PC-3 (cell line): ENCODE measurements at regions not wholly inside any gene's neighbourhood (a gene's known extent, or its start where the extent isn't known, plus 50 kb on each side); places are given as distances from the start of the nearest gene placed in this dataset.

ENCODE experiments used
- ATAC-seq: fragments of 200-7000 bp; cut with Tn5 transposase; 2 replicates; pipeline ENCODE4 v1.9.1; 2020; ENCODE audit warnings: mild to moderate bottlenecking, moderate library complexity
- BruUV-seq: library from RNA; stranded (reverse); fragments of 400-500 nt; replicated peaks from 2 replicates; lab custom pipeline; 2021; lab: Mats Ljungman, UMichigan
- CTCF ChIA-PET: fragments of 300-600 bp; sonication (Branson Sonifier 250); formaldehyde crosslinking; loops from one replicate; lab custom pipeline; 2022; ENCODE audit warnings: antibody characterized with exemption; lab: Charles Lee
- POLR2A ChIA-PET: fragments of 300-600 bp; sonication (Branson Sonifier 250); formaldehyde crosslinking; loops from one replicate; lab custom pipeline; 2022; ENCODE audit warnings: antibody characterized with exemption; ENCODE audit not compliant: unreplicated experiment; lab: Charles Lee
- DNase-seq: peaks from one replicate; pipeline ENCODE4 v3.0.0-alpha.2; 2015
- H2AFZ ChIP-seq: fragments of 300-600 bp; sonication (generic); 2 replicates; pipeline ENCODE4 v1.6.0; 2016; ENCODE audit warnings: antibody characterized with exemption, low read length
- H3F3A ChIP-seq: fragments of 300-600 bp; sonication (generic); one replicate; pipeline ENCODE4 v1.6.0; 2017; ENCODE audit warnings: antibody characterized with exemption, low read length, control low read depth, mild to moderate bottlenecking; ENCODE audit not compliant: unreplicated experiment
- H3K27ac ChIP-seq: fragments of 300-600 bp; sonication (generic); 2 replicates; pipeline ENCODE4 v1.5.1; 2016; ENCODE audit warnings: mild to moderate bottlenecking, low read length
- H3K27me3 ChIP-seq: fragments of 300-600 bp; sonication (generic); 2 replicates; pipeline ENCODE4 v1.6.1; 2016; ENCODE audit warnings: low read length, mixed read lengths
- H3K36me3 ChIP-seq: fragments of 300-600 bp; sonication (generic); 2 replicates; pipeline ENCODE4 v1.6.1; 2016; ENCODE audit warnings: low read depth, mixed run types, low read length, mixed read lengths
- H3K4me1 ChIP-seq: fragments of 300-600 bp; sonication (generic); 2 replicates; pipeline ENCODE4 v1.5.1; 2016; ENCODE audit warnings: low read length; ENCODE audit not compliant: insufficient read depth
- H3K4me2 ChIP-seq: fragments of 300-600 bp; sonication (generic); 2 replicates; pipeline ENCODE4 v1.6.0; 2016; ENCODE audit warnings: low read length
- H3K4me3 ChIP-seq: fragments of 300-600 bp; sonication (generic); 2 replicates; pipeline ENCODE4 v1.5.1; 2016; ENCODE audit warnings: mild to moderate bottlenecking, low read length, mixed read lengths
- H3K79me2 ChIP-seq: fragments of 300-600 bp; sonication (generic); 2 replicates; pipeline ENCODE4 v1.6.1; 2017; ENCODE audit warnings: low read length, mixed read lengths
- H3K9ac ChIP-seq: fragments of 300-600 bp; sonication (generic); 2 replicates; pipeline ENCODE4 v1.6.0; 2016; ENCODE audit warnings: mild to moderate bottlenecking, low read length
- H3K9me2 ChIP-seq: fragments of 300-600 bp; sonication (generic); replicated peaks from 2 replicates; pipeline ENCODE4 v1.6.1; 2016; ENCODE audit warnings: mixed run types, low read length, mixed read lengths
- H3K9me3 ChIP-seq: fragments of 300-600 bp; sonication (generic); 2 replicates; pipeline ENCODE4 v1.6.1; 2016; ENCODE audit warnings: low read length, mixed read lengths
- H4K20me1 ChIP-seq: fragments of 300-600 bp; sonication (generic); 2 replicates; pipeline ENCODE4 v1.6.1; 2016; ENCODE audit warnings: low read length, mixed read lengths
- CTCF ChIP-seq: fragments of 300-600 bp; sonication (generic); conservative IDR thresholded peaks from 2 replicates; pipeline ENCODE4 v1.5.1; 2017; ENCODE audit warnings: antibody characterized with exemption, low read depth, mild to moderate bottlenecking, low read length
- EZH2 ChIP-seq: fragments of 300-600 bp; sonication (generic); IDR thresholded peaks from one replicate; pipeline ENCODE4 v1.6.1; 2017; ENCODE audit warnings: antibody characterized with exemption, mild to moderate bottlenecking, low read length; ENCODE audit not compliant: unreplicated experiment
- EZH2phosphoT487 ChIP-seq: fragments of 300-600 bp; sonication (generic); IDR thresholded peaks from 2 replicates; pipeline ENCODE4 v1.6.1; 2018; ENCODE audit warnings: mild to moderate bottlenecking, antibody characterized with exemption, low read length, borderline replicate concordance
- intact Hi-C: fragments of 100-400 bp; cut with micrococcal nuclease; formaldehyde crosslinking; loops from 2 replicates; pipeline ENCODE4 v1.9.0; 2023

DNA sequence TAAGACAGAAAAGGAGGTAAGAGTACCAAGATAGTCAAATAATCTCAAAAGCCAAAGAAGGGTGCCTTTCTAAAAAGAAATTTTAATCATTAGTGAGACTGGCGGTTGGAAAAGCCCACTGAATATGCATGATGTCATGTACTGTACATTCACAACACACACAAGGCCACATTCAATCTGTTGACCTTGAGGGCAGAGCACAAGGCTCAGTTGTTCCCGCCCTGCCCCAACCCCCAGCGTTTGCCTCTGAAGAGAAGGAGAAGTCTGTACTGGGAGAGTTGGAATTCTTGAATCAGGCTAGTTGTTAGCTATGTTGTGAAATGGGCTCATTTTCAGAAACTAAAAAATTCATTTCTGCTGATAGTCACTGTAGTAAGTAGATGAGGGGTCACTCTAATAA, 50.2 kb upstream of the NID2 start:
- no peaks in the 10 kb centered on the region for H3K36me3 ChIP-seq
- DNase-seq: no peak
- no peak for TF ChIP-seq EZH2phosphoT487
- no peak for TF ChIP-seq CTCF
- TF ChIP-seq EZH2: no peak
- no peak overlapping the region for H3K4me3 ChIP-seq
- H3F3A ChIP-seq: no peaks in the 10 kb centered on the region
- no peak overlapping the region for H2AFZ ChIP-seq
- H3K27me3 ChIP-seq: no peaks in the 10 kb centered on the region
- H3K9me3 ChIP-seq: no peaks in the 10 kb centered on the region
- H3K79me2 ChIP-seq: no peaks in the 10 kb centered on the region
- ATAC-seq: no peak
- no peak overlapping the region for H3K27ac ChIP-seq
- no TSS peak for BruUV-seq
- no peak overlapping the region for H3K9ac ChIP-seq
- H3K4me2 ChIP-seq: no peak overlapping the region
- H3K4me1 ChIP-seq: no peaks in the 10 kb centered on the region
- intact Hi-C loops: no loop called here
- H4K20me1 ChIP-seq: no peaks in the 10 kb centered on the region
- ChIA-PET POLR2A (no interaction called here), CTCF (no interaction called here)
- H3K9me2 ChIP-seq: no peaks in the 10 kb centered on the region
